OCI-LY1 (cell line): ENCODE measurements at regions not wholly inside any gene's neighbourhood (a gene's known extent, or its start where the extent isn't known, plus 50 kb on each side); places are given as distances from the start of the nearest gene placed in this dataset.

Source experiments
- CTCF ChIP-seq: fragments of 200-600 bp; sonication (generic), shearing (Covaris generic); IDR thresholded peaks from 2 replicates; pipeline ENCODE4 v1.5.1; 2017; ENCODE audit warnings: mild to moderate bottlenecking, antibody characterized with exemption, low read length, moderate library complexity, mixed read lengths
- EZH2 ChIP-seq: fragments of 200-600 bp; sonication (generic), shearing (Covaris generic); IDR thresholded peaks from 2 replicates; pipeline ENCODE4 v1.8.0; 2017; ENCODE audit warnings: borderline replicate concordance, mixed run types, mild to moderate bottlenecking, antibody characterized with exemption, low read length, moderate library complexity, mixed read lengths

- TF ChIP-seq CTCF: no peak
- TF ChIP-seq EZH2: no peak
Observed at GRCh38 chr11:103807806-103808205, 228.6 kb upstream of the DDI1 start.
